ENCODE measurements at regions not wholly inside any gene's neighbourhood (a gene's known extent, or its start where the extent isn't known, plus 50 kb on each side); places are given as distances from the start of the nearest gene placed in this dataset.
A peak's percentile ranks its signal among the peaks of the same experiment; 100 is the strongest.

DNA sequence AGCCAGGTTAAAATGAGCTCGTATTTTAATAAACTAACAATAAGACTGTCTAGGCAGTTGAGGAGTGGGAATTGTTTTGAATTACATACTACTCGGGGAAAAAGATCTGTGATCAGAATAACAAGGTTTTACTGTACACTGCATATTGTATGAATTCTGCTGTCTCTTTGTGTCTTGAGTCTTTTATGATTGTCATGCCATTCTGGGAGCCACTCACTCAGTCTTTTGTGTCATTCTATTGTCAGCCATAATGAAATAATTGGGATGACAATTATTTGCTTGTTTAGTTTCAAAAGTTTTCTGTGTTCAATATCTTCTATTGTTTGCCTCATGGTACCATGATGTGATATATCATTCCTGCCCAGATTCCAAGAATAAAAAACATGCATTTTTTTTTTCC is 339.6 kb upstream of the TBL1XR1 start:
- no peaks in the 10 kb centered on the region for H3K9me3 ChIP-seq (ENCODE audit: low read depth, low read length)
- DNase-seq (ENCODE audit: insufficient read length, low spot score, missing footprints), result no peak
- H3K4me1 ChIP-seq (ENCODE audit: insufficient read depth, low read length), result peaks cover 26% of the 10 kb centered on the region
- H4K20me1 ChIP-seq (ENCODE audit: insufficient read depth, low read length), result no peaks in the 10 kb centered on the region
- H3K4me3 ChIP-seq (ENCODE audit: insufficient read depth, low read length), result no peak overlapping the region
- H2AFZ ChIP-seq (ENCODE audit: low read length), result no peak overlapping the region
- no peak overlapping the region for H3K27ac ChIP-seq (ENCODE audit: low read depth, low read length)
- H3K79me2 ChIP-seq (ENCODE audit: insufficient read depth, low read length), result no peaks in the 10 kb centered on the region
- no peaks in the 10 kb centered on the region for H3K36me3 ChIP-seq (ENCODE audit: insufficient read depth, low read length)
- no peak overlapping the region for H3K4me2 ChIP-seq (ENCODE audit: insufficient read depth, low read length)
- TF ChIP-seq, protein P1, sequence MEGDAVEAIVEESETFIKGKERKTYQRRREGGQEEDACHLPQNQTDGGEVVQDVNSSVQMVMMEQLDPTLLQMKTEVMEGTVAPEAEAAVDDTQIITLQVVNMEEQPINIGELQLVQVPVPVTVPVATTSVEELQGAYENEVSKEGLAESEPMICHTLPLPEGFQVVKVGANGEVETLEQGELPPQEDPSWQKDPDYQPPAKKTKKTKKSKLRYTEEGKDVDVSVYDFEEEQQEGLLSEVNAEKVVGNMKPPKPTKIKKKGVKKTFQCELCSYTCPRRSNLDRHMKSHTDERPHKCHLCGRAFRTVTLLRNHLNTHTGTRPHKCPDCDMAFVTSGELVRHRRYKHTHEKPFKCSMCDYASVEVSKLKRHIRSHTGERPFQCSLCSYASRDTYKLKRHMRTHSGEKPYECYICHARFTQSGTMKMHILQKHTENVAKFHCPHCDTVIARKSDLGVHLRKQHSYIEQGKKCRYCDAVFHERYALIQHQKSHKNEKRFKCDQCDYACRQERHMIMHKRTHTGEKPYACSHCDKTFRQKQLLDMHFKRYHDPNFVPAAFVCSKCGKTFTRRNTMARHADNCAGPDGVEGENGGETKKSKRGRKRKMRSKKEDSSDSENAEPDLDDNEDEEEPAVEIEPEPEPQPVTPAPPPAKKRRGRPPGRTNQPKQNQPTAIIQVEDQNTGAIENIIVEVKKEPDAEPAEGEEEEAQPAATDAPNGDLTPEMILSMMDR (IDR thresholded peaks at IDR 0.05; ENCODE audit: extremely low read depth, low read depth, low read length), result no peak
- no peaks in the 10 kb centered on the region for H3K27me3 ChIP-seq (ENCODE audit: insufficient read depth, low read length)

DNA sequence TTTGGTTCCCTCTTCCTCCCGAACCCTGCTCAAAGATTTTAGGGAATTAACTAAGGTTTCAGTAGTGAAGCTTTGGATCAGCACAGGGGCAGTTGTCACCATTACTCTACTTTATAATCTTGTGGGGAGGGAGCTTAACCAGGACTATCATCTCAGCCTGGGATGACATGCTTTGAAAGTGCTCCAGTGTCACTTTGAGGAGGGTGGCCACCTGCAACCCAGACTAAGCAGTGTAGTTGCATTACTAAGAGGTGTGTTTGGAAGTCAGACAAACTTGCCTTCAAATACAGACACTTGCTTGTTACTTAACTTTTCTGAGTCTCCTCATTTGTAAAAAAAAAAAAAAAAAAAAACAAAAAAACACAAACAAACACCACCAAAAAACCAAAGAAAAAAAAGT is 340.3 kb upstream of the TBL1XR1 start:
- Histone ChIP-seq H3K36me3 (ENCODE audit: insufficient read depth, low read length) (no peaks in the 10 kb centered on the region), H3K4me2 (ENCODE audit: insufficient read depth, low read length) (peak overlapping the region; percentile 42), H3K9me3 (ENCODE audit: low read depth, low read length) (no peaks in the 10 kb centered on the region), H2AFZ (ENCODE audit: low read length) (peak overlapping the region; percentile 0), H3K4me1 (ENCODE audit: insufficient read depth, low read length) (peaks cover 26% of the 10 kb centered on the region), H4K20me1 (ENCODE audit: insufficient read depth, low read length) (no peaks in the 10 kb centered on the region), H3K4me3 (ENCODE audit: insufficient read depth, low read length) (no peak overlapping the region), H3K79me2 (ENCODE audit: insufficient read depth, low read length) (no peaks in the 10 kb centered on the region), H3K27ac (ENCODE audit: low read depth, low read length) (peak overlapping the region; percentile 9), H3K27me3 (ENCODE audit: insufficient read depth, low read length) (no peaks in the 10 kb centered on the region)
- no peak for DNase-seq (ENCODE audit: insufficient read length, low spot score, missing footprints)
- TF ChIP-seq, protein P1 (IDR thresholded peaks at IDR 0.05; ENCODE audit: extremely low read depth, low read depth, low read length), result no peak

DNA sequence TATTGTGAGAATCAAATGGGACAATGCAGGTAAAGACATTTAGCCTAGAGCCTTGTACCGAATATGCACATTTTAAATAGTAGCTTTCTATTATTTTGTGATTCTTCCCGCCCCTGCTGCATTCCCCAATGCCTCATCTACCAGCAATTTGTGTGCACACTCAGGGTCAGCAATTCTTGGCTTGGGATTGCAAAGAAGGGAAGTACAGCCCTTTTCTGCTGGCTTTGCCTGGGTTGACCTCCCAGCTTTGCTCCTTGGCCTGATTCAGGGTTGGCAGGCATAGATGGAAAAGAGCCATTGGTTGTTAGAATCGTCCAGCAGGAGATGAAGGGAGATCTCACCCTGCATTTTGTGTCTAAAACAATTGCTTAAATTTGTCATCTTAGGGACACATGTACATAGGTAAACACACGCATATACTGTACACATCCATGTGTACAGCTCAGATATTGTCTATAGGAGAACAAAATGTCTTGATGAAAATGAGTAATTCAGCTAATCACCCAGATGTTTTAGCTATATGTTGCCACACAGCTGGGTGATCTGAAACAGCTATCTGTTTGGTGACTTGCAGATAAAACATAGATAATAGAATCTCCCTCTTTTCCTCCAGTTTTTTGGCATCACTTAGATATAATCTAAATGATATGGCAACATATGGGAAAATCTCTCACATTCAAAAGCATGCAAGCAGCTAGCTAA is 340.9 kb upstream of the TBL1XR1 start:
- Histone ChIP-seq H3K4me2 (ENCODE audit: insufficient read depth, low read length) (peak overlapping the region; percentile 42), H3K79me2 (ENCODE audit: insufficient read depth, low read length) (no peaks in the 10 kb centered on the region), H3K36me3 (ENCODE audit: insufficient read depth, low read length) (no peaks in the 10 kb centered on the region), H2AFZ (ENCODE audit: low read length) (no peak overlapping the region), H3K27ac (ENCODE audit: low read depth, low read length) (peak overlapping the region; percentile 9), H3K9me3 (ENCODE audit: low read depth, low read length) (no peaks in the 10 kb centered on the region), H4K20me1 (ENCODE audit: insufficient read depth, low read length) (no peaks in the 10 kb centered on the region), H3K4me3 (ENCODE audit: insufficient read depth, low read length) (no peak overlapping the region), H3K4me1 (ENCODE audit: insufficient read depth, low read length) (peaks cover 26% of the 10 kb centered on the region), H3K27me3 (ENCODE audit: insufficient read depth, low read length) (no peaks in the 10 kb centered on the region)
- DNase-seq (ENCODE audit: insufficient read length, low spot score, missing footprints), result peak; percentile 81
- TF ChIP-seq, protein P1 (IDR thresholded peaks at IDR 0.05; ENCODE audit: extremely low read depth, low read depth, low read length), result no peak

DNA sequence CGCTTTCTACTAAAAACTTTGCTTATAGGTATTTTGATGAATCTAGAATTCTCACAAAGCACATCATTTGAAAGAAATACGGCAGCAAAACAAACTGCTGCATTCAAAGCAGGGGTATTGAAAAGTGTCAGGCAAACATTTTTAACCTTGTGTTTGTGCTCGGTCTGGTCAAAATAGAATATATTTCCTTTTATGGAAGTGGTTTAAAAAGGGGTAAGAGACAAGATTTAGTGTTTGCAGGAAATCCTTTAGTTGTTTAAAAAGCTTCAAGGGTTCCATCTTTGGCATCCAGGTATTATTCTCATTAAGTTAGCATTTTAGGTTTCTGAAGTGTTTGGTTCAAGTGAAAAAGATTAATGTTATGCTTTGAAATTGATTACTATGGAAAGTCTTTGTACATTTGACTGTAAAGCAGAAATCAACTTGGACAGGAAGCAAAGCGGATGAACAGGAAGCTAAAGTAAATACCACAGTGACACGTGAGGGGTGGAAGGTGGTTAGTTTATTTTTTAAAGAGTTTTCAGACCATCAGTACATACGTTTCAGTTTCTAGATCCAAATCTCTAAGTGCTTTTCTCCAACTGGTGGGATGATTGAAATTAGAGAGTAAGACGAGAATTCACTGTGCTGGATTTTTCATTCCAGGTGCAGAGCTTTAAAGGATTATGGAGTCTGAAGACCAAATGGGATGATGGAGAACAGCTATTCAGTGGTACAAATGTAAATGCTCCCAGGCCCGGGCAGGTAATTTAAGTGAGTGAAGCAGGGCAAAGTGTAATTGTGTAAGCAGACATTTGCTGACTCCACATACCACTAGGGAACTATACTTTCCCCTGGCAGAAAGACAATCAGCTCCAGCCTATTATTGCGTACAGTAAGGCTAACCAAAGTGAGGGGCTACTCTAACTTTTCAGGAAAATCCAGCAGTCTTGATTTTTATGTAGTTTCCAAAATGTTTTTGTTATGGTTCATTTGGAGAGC is 341.8 kb upstream of the TBL1XR1 start:
- H3K36me3 ChIP-seq (ENCODE audit: insufficient read depth, low read length), result no peaks in the 10 kb centered on the region
- H3K9me3 ChIP-seq (ENCODE audit: low read depth, low read length), result no peaks in the 10 kb centered on the region
- no peaks in the 10 kb centered on the region for H4K20me1 ChIP-seq (ENCODE audit: insufficient read depth, low read length)
- peaks cover 26% of the 10 kb centered on the region for H3K4me1 ChIP-seq (ENCODE audit: insufficient read depth, low read length)
- peak overlapping the region; percentile 9 for H3K27ac ChIP-seq (ENCODE audit: low read depth, low read length)
- no peak overlapping the region for H3K4me3 ChIP-seq (ENCODE audit: insufficient read depth, low read length)
- no peak overlapping the region for H3K4me2 ChIP-seq (ENCODE audit: insufficient read depth, low read length)
- peak overlapping the region; percentile 6 for H2AFZ ChIP-seq (ENCODE audit: low read length)
- no peaks in the 10 kb centered on the region for H3K27me3 ChIP-seq (ENCODE audit: insufficient read depth, low read length)
- no peak for DNase-seq (ENCODE audit: insufficient read length, low spot score, missing footprints)
- TF ChIP-seq, protein P1 (IDR thresholded peaks at IDR 0.05; ENCODE audit: extremely low read depth, low read depth, low read length), result no peak
- no peaks in the 10 kb centered on the region for H3K79me2 ChIP-seq (ENCODE audit: insufficient read depth, low read length)

Measured in osteoblast (primary cell).